CD4-positive, alpha-beta T cell (primary cell): ENCODE measurements at regions not wholly inside any gene's neighbourhood (a gene's known extent, or its start where the extent isn't known, plus 50 kb on each side); places are given as distances from the start of the nearest gene placed in this dataset.

Source experiments
- ATAC-seq: fragments of 200-7000 bp; cut with Tn5 transposase; one replicate; pipeline ENCODE4 v1.10.0; 2022; ENCODE audit warnings: mild to moderate bottlenecking; ENCODE audit not compliant: poor library complexity
- CTCF ChIA-PET: fragments of 350-600 bp; sonication (Branson Sonifier 250); formaldehyde crosslinking; loops from one replicate; lab custom pipeline; 2021; ENCODE audit warnings: antibody characterized with exemption, inconsistent platforms; lab: Charles Lee
- POLR2A ChIA-PET: fragments of 350-600 bp; sonication (Branson Sonifier 250); formaldehyde crosslinking; loops from one replicate; lab custom pipeline; 2021; ENCODE audit warnings: antibody characterized with exemption, inconsistent platforms; lab: Charles Lee
- DNase-seq, 14 experiments: peaks; one replicate each; pipeline ENCODE4 v3.0.0-alpha.2; 2013 to 2020; ENCODE audit warnings: mixed read lengths in 2 of 14
- H3K27ac ChIP-seq, 2 donors: one replicate each; pipeline versions ENCODE4 v1.5.1 to v1.7.0; 2013; ENCODE audit warnings: low read length in 2 of 2, low read depth in 1 of 2, mild to moderate bottlenecking in 1 of 2
- H3K27me3 ChIP-seq, 2 experiments: 1 replicate in 1 of 2; 2 replicates in 1 of 2; pipeline versions ENCODE4 v1.6.1 to v1.7.0; 2013; ENCODE audit warnings: low read length in 2 of 2, control low read depth in 1 of 2, mild to moderate bottlenecking in 1 of 2, moderate library complexity in 1 of 2; ENCODE audit not compliant: insufficient read depth in 2 of 2, control insufficient read depth in 1 of 2
- H3K36me3 ChIP-seq: one replicate; pipeline ENCODE4 v1.6.1; 2013; ENCODE audit warnings: low read length, control low read depth; ENCODE audit not compliant: insufficient read depth
- H3K4me1 ChIP-seq: one replicate; pipeline ENCODE4 v1.6.1; 2013; ENCODE audit warnings: low read length, control low read depth; ENCODE audit not compliant: insufficient read depth
- H3K4me3 ChIP-seq: one replicate; pipeline ENCODE4 v1.5.1; 2013; ENCODE audit warnings: mild to moderate bottlenecking, low read length, moderate library complexity
- H3K9me3 ChIP-seq, 2 experiments: 1 replicate in 1 of 2; 2 replicates in 1 of 2; pipeline versions ENCODE4 v1.6.1 to v1.7.0; 2013; ENCODE audit warnings: low read length in 2 of 2, mild to moderate bottlenecking in 2 of 2, control low read depth in 1 of 2, moderate library complexity in 1 of 2; ENCODE audit not compliant: control insufficient read depth in 1 of 2, insufficient read depth in 1 of 2
- H3K27ac Mint-ChIP-seq: one replicate; pipeline ENCODE4 v1.8.0; 2020; ENCODE audit warnings: mixed read lengths
- H3K27me3 Mint-ChIP-seq: one replicate; pipeline ENCODE4 v1.8.0; 2021; ENCODE audit warnings: mixed read lengths
- H3K36me3 Mint-ChIP-seq: one replicate; pipeline ENCODE4 v1.8.0; 2021; ENCODE audit warnings: low read depth, mixed read lengths
- H3K4me1 Mint-ChIP-seq: one replicate; pipeline ENCODE4 v1.8.0; 2021; ENCODE audit warnings: low read depth, mixed read lengths
- H3K4me3 Mint-ChIP-seq: one replicate; pipeline ENCODE4 v1.8.0; 2020; ENCODE audit warnings: mild to moderate bottlenecking, mixed read lengths
- H3K9me3 Mint-ChIP-seq: one replicate; pipeline ENCODE4 v1.8.0; 2020; ENCODE audit warnings: mixed read lengths
- CTCF ChIP-seq: fragments of 200-600 bp; IDR thresholded peaks from one replicate; pipeline ENCODE4 v1.8.0; 2022; ENCODE audit warnings: antibody characterized with exemption, mild to moderate bottlenecking
- intact Hi-C, 2 experiments: fragments of 100-400 bp; cut with DNase I in 1 of 2; cut with micrococcal nuclease in 1 of 2; formaldehyde crosslinking; loops; one replicate each; pipeline versions ENCODE4 v1.15.1 to v1.9.0; 2023 to 2025; cut with DNase I, micrococcal nuclease

DNA sequence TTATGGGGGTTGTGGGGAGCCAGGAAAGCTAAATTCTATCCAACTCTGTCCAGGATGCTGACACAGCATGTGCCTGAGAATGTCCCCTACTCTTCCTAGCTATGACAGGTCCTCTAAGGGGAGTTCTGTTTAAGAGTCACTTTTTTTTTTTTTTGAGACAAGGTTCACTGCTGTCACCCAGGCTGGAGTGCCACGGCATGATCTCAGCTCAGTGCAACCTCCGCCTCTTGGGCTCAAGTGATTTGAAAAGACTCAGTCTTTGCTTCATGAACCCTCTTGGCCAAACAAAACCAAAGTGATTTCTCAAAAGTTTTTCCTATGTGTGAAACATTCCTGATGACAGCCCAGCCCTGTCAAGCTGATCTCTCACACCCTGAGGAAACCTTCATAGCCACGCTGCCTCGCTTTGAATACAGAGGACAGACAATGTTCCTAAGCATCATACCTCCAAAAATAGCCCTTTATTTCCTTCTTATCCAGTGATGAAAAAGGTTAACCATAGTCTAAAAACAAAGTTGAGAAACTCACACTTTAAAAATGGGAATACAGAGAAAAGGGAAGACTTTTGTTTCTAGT lies 105.5 kb upstream of the PROK2 start:
- CTCF ChIA-PET: interaction anchor here (1.5 kb wide), 1 partner anchor 15 kb away, joined by 5 read pairs; no protein-coding TSS in a partner anchor
- Mint-ChIP-seq H3K4me3 (no peak overlapping the region), H3K27me3 (peaks cover 2% of the 10 kb centered on the region), H3K36me3 (no peaks in the 10 kb centered on the region), H3K9me3 (no peaks in the 10 kb centered on the region), H3K4me1 (no peaks in the 10 kb centered on the region), H3K27ac (no peak overlapping the region)
- TF ChIP-seq CTCF: no peak
- Histone ChIP-seq H3K36me3 (no peaks in the 10 kb centered on the region), H3K27ac (no peak overlapping the region), H3K9me3 (no peaks in the 10 kb centered on the region), H3K27me3 (peaks cover 2 to 4% of the 10 kb centered on the region in 2 experiments), H3K4me1 (no peaks in the 10 kb centered on the region), H3K4me3 (no peak overlapping the region)
- intact Hi-C loops: no loop called here
- no peak for DNase-seq
- ATAC-seq: no peak
- POLR2A ChIA-PET: no interaction called here

- ATAC-seq (no peak), DNase-seq (no peak)
- ChIA-PET POLR2A (interaction anchor here (0.7 kb wide), 1 partner anchor 940 kb away, joined by 3 read pairs; no protein-coding TSS in a partner anchor), CTCF (interaction anchor here (0.7 kb wide), 1 partner anchor 962 kb away, joined by 3 read pairs; no protein-coding TSS in a partner anchor)
- Histone ChIP-seq H3K27me3 (peaks cover 2 to 4% of the 10 kb centered on the region in 2 experiments), H3K4me1 (no peaks in the 10 kb centered on the region), H3K9me3 (no peaks in the 10 kb centered on the region), H3K27ac (no peak overlapping the region), H3K4me3 (no peak overlapping the region), H3K36me3 (no peaks in the 10 kb centered on the region)
- Mint-ChIP-seq H3K27me3 (peaks cover 5% of the 10 kb centered on the region), H3K4me3 (no peak overlapping the region), H3K9me3 (no peaks in the 10 kb centered on the region), H3K36me3 (no peaks in the 10 kb centered on the region), H3K27ac (no peak overlapping the region), H3K4me1 (no peaks in the 10 kb centered on the region)
- intact Hi-C loops: no loop called here
- TF ChIP-seq CTCF: no peak
Observed at GRCh38 chr3:71887256-71887655, 102.3 kb upstream of the PROK2 start.

- no peak for TF ChIP-seq CTCF
- no peak overlapping the region for H3K4me3 ChIP-seq
- Mint-ChIP-seq H3K27me3 (peaks cover 5% of the 10 kb centered on the region), H3K27ac (no peak overlapping the region), H3K36me3 (no peaks in the 10 kb centered on the region), H3K9me3 (no peaks in the 10 kb centered on the region), H3K4me1 (no peaks in the 10 kb centered on the region), H3K4me3 (no peak overlapping the region)
- H3K27me3 ChIP-seq: peaks cover 2 to 4% of the 10 kb centered on the region in 2 experiments
- ChIA-PET CTCF (no interaction called here), POLR2A (no interaction called here)
- H3K9me3 ChIP-seq: no peaks in the 10 kb centered on the region
- intact Hi-C loops: no loop called here
- no peak for DNase-seq
- no peaks in the 10 kb centered on the region for H3K36me3 ChIP-seq
- no peak overlapping the region for H3K27ac ChIP-seq
- H3K4me1 ChIP-seq: no peaks in the 10 kb centered on the region
- no peak for ATAC-seq
Observed at GRCh38 chr3:71885006-71885405, 100.1 kb upstream of the PROK2 start.
